ENCODE measurements at regions not wholly inside any gene's neighbourhood (a gene's known extent, or its start where the extent isn't known, plus 50 kb on each side); places are given as distances from the start of the nearest gene placed in this dataset.
A peak's percentile ranks its signal among the peaks of the same experiment; 100 is the strongest.

DNA sequence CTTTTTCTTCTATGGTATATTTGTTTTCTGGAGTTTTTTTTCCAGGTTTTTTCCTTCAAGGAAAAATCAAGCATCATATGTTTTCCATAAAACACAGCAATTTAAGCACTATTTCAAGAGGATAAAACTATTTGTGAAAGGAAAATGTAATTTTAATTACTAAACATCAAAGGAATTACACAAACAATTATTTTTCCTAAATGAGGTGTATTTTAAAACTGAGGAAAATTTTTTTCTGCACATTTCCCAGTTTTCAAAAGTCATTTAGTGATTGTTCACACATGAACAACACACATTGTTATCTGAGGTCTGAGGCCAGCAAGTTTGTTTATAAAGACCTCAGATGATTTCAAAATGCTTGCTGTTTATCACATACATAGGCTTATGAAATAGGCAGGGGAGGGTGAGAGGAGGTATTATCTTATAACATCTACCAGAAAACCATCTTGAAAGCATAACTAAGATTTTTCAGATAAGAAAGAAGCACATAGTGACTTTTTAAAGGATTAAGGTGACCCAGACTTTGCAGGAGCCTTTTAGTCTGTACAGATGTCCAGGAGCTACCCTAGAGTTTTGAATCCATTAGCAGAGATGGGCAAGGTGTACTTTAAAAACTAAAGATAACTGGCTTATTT is 381.6 kb downstream of the GJA1 start:
- H3K4me3 ChIP-seq, result no peak overlapping the region
- CTCF ChIA-PET, result no interaction called here
- ATAC-seq (no peak), FAIRE-seq (no peak), DNase-seq (ENCODE audit: low read depth in 1 of 2, low spot score in 1 of 2) (peak in 1 of 2 experiments; percentile 6)
- H3K4me1 ChIP-seq, result peaks cover 12% of the 10 kb centered on the region; the same call in 2 of the 3 replicates
- POLR2A ChIA-PET, result no interaction called here
- TF ChIP-seq KDM5A (IDR thresholded peaks at IDR 0.05), result no peak
- peak in 1 of 2 experiments; percentile 49; a peak in 2 of 4 replicates for TF ChIP-seq CEBPB (IDR thresholded peaks at IDR 0.05)
- TF ChIP-seq GATA3 (IDR thresholded peaks at IDR 0.05; ENCODE audit: borderline replicate concordance), result peak; percentile 62
- H3K27ac ChIP-seq, result peak overlapping the region; percentile 30 to 49; a peak in 2 of 6 replicates
- peaks cover 13% of the 10 kb centered on the region for H3K9me3 ChIP-seq
- peak overlapping the region; percentile 10; the same call in 1 of the 3 replicates for H3K4me2 ChIP-seq

DNA sequence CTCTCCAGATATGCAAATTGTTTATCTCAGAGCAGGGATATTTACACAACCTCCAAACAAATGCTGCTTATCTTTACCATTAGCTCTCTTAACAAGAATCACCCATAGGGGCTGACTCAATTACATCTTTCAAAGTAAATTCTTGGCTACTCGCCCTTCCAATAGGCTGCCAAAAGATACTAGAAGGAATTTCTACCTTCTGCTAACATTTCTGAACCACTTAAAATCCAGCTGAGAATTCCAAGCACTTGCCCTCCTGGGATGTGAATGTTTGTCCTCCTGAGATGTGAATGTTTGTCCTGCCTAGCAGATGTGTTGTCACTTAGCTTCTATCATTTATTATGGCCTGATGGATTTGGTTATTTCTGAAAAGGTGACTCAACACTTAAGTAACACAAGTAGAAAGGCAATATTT is 388.0 kb downstream of the GJA1 start:
- Histone ChIP-seq H3K4me1 (peaks cover 35% of the 10 kb centered on the region), H3K4me2 (peak overlapping the region; percentile 38), H3K27ac (peak overlapping the region in 1 of 2 experiments; percentile 52; a peak in 1 of 6 replicates), H3K4me3 (no peak overlapping the region), H3K9me3 (peaks cover 13% of the 10 kb centered on the region)
- FAIRE-seq, result no peak
- CTCF ChIA-PET, result no interaction called here
- 33% methylated on average over 1 of the region's 1 CpG for WGBS (ENCODE audit: missing lambda C conversion rate)
- no peak for TF ChIP-seq ZC3H11A (IDR thresholded peaks at IDR 0.05)
- TF ChIP-seq, protein P1, sequence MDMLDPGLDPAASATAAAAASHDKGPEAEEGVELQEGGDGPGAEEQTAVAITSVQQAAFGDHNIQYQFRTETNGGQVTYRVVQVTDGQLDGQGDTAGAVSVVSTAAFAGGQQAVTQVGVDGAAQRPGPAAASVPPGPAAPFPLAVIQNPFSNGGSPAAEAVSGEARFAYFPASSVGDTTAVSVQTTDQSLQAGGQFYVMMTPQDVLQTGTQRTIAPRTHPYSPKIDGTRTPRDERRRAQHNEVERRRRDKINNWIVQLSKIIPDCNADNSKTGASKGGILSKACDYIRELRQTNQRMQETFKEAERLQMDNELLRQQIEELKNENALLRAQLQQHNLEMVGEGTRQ (IDR thresholded peaks at IDR 0.05), result no peak
- TF ChIP-seq TFCP2L1 (CRISPR knock-in tag; IDR thresholded peaks at IDR 0.05), result no peak
- no peak for TF ChIP-seq EHMT2 (IDR thresholded peaks at IDR 0.05; ENCODE audit: low read depth)
- no peak for TF ChIP-seq NPAS2 (CRISPR knock-in tag; IDR thresholded peaks at IDR 0.05; ENCODE audit: borderline replicate concordance)
- no peak for TF ChIP-seq EHF (CRISPR knock-in tag; IDR thresholded peaks at IDR 0.05)
- no peak for TF ChIP-seq ESRRA (IDR thresholded peaks at IDR 0.05; ENCODE audit: borderline replicate concordance, low read length)
- TF ChIP-seq RAD21 (conservative IDR thresholded peaks at IDR 0.05 in 1 of 2, IDR thresholded peaks at IDR 0.05 in 1 of 2), result no peak
- TF ChIP-seq CBX8 (IDR thresholded peaks at IDR 0.05), result no peak
- no peak for TF ChIP-seq NR3C1 (IDR thresholded peaks at IDR 0.05)
- TF ChIP-seq CEBPB (IDR thresholded peaks at IDR 0.05), result no peak
- TF ChIP-seq FOXS1 (CRISPR knock-in tag; IDR thresholded peaks at IDR 0.05), result no peak
- no peak for TF ChIP-seq CBX2 (IDR thresholded peaks at IDR 0.05; ENCODE audit: borderline replicate concordance, low read depth)
- TF ChIP-seq, protein P2, sequence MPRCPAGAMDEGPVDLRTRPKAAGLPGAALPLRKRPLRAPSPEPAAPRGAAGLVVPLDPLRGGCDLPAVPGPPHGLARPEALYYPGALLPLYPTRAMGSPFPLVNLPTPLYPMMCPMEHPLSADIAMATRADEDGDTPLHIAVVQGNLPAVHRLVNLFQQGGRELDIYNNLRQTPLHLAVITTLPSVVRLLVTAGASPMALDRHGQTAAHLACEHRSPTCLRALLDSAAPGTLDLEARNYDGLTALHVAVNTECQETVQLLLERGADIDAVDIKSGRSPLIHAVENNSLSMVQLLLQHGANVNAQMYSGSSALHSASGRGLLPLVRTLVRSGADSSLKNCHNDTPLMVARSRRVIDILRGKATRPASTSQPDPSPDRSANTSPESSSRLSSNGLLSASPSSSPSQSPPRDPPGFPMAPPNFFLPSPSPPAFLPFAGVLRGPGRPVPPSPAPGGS (IDR thresholded peaks at IDR 0.05), result no peak
- 0 out of 5 replicates have a peak, but pooled peaks of 1 of the 2 experiments have one; percentile 16 for TF ChIP-seq EP300 (IDR thresholded peaks at IDR 0.05)
- TF ChIP-seq FOSL2 (IDR thresholded peaks at IDR 0.05), result no peak
- peak; percentile 34; the same call in 1 of the 2 replicates for TF ChIP-seq FOSL2 (CRISPR knock-in tag; IDR thresholded peaks at IDR 0.05)
- TF ChIP-seq HOXA7 (CRISPR knock-in tag; IDR thresholded peaks at IDR 0.05), result no peak
- no peak for TF ChIP-seq ZNF302 (CRISPR knock-in tag; IDR thresholded peaks at IDR 0.05)
- TF ChIP-seq TP53 (CRISPR knock-in tag; IDR thresholded peaks at IDR 0.05), result no peak
- no peak for TF ChIP-seq NFE2L2 (conservative IDR thresholded peaks at IDR 0.05; ENCODE audit: low read length)
- TF ChIP-seq HOXB5 (CRISPR knock-in tag; IDR thresholded peaks at IDR 0.05), result no peak
- TF ChIP-seq, protein P3, sequence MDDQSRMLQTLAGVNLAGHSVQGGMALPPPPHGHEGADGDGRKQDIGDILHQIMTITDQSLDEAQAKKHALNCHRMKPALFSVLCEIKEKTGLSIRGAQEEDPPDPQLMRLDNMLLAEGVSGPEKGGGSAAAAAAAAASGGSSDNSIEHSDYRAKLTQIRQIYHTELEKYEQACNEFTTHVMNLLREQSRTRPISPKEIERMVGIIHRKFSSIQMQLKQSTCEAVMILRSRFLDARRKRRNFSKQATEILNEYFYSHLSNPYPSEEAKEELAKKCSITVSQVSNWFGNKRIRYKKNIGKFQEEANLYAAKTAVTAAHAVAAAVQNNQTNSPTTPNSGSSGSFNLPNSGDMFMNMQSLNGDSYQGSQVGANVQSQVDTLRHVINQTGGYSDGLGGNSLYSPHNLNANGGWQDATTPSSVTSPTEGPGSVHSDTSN (IDR thresholded peaks at IDR 0.05), result peak; percentile 30; the same call in 1 of the 2 replicates
- TF ChIP-seq KDM1A (IDR thresholded peaks at IDR 0.05; ENCODE audit: low read depth), result no peak
- TF ChIP-seq SREBF2 (IDR thresholded peaks at IDR 0.05), result no peak
- no peak for TF ChIP-seq JUN (IDR thresholded peaks at IDR 0.05)
- no peak for TF ChIP-seq JUNB (IDR thresholded peaks at IDR 0.05)
- TF ChIP-seq RNF2 (IDR thresholded peaks at IDR 0.05; ENCODE audit: borderline replicate concordance, low read depth), result no peak
- no peak for TF ChIP-seq HOXB13 (CRISPR knock-in tag; IDR thresholded peaks at IDR 0.05; ENCODE audit: low read depth)
- TF ChIP-seq, protein P4, sequence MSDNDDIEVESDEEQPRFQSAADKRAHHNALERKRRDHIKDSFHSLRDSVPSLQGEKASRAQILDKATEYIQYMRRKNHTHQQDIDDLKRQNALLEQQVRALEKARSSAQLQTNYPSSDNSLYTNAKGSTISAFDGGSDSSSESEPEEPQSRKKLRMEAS (IDR thresholded peaks at IDR 0.05), result no peak
- TF ChIP-seq RARB (CRISPR knock-in tag; IDR thresholded peaks at IDR 0.05), result no peak
- no peak for TF ChIP-seq MYC (IDR thresholded peaks at IDR 0.05; ENCODE audit: borderline replicate concordance, low read length)
- no peak for TF ChIP-seq RFX5 (IDR thresholded peaks at IDR 0.05)
- TF ChIP-seq GATA3 (IDR thresholded peaks at IDR 0.05; ENCODE audit: borderline replicate concordance), result peak; percentile 73; the same call in 1 of the 2 replicates
- no peak for TF ChIP-seq HEYL (CRISPR knock-in tag; IDR thresholded peaks at IDR 0.05)
- TF ChIP-seq, protein P5, sequence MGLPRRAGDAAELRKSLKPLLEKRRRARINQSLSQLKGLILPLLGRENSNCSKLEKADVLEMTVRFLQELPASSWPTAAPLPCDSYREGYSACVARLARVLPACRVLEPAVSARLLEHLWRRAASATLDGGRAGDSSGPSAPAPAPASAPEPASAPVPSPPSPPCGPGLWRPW (IDR thresholded peaks at IDR 0.05), result no peak
- DNase-seq (ENCODE audit: low read depth in 1 of 2, low spot score in 1 of 2), result peak in 1 of 2 experiments; percentile 35
- ATAC-seq, result peak in 1 of 2 experiments; percentile 60; a peak in 2 of 6 replicates
- POLR2A ChIA-PET, result no interaction called here

Data from A549 (cell line).